GM21390 (cell line): ENCODE measurements at regions not wholly inside any gene's neighbourhood (a gene's known extent, or its start where the extent isn't known, plus 50 kb on each side); places are given as distances from the start of the nearest gene placed in this dataset.
"Not testable (repeated sequence)": the region's sequence is repeated elsewhere in the genome, so short reads cannot be mapped to it uniquely, and the experiment has no call there.

Experiments
- ATAC-seq: cut with Tn5 transposase; IDR thresholded peaks from one replicate; pipeline ENCODE4 v1.9.1; 2021; ENCODE audit not compliant: unreplicated experiment

- ATAC-seq, result not testable (repeated sequence)
Measured at GRCh38 chr15:44904651-44905340, 51.7 kb upstream of the TERB2 start.
